Omental fat pad (tissue), 3 donors: ENCODE measurements at regions not wholly inside any gene's neighbourhood (a gene's known extent, or its start where the extent isn't known, plus 50 kb on each side); places are given as distances from the start of the nearest gene placed in this dataset.

Experiments used
- ATAC-seq: fragments of 150-250 bp; one replicate; pipeline ENCODE4 v1.9.1; 2016; ENCODE audit warnings: mild to moderate bottlenecking, moderate library complexity; ENCODE audit not compliant: low FRiP score
- DNase-seq: peaks from one replicate; pipeline ENCODE4 v3.0.0-alpha.2; 2019; ENCODE audit warnings: low spot score
- CTCF ChIP-seq, 3 donors: fragments of 450-650 bp; IDR thresholded peaks; one replicate each; pipeline ENCODE4 v1.5.1; 2016 to 2017; ENCODE audit warnings: antibody characterized with exemption in 3 of 3, mild to moderate bottlenecking in 3 of 3, moderate library complexity in 2 of 3

DNA sequence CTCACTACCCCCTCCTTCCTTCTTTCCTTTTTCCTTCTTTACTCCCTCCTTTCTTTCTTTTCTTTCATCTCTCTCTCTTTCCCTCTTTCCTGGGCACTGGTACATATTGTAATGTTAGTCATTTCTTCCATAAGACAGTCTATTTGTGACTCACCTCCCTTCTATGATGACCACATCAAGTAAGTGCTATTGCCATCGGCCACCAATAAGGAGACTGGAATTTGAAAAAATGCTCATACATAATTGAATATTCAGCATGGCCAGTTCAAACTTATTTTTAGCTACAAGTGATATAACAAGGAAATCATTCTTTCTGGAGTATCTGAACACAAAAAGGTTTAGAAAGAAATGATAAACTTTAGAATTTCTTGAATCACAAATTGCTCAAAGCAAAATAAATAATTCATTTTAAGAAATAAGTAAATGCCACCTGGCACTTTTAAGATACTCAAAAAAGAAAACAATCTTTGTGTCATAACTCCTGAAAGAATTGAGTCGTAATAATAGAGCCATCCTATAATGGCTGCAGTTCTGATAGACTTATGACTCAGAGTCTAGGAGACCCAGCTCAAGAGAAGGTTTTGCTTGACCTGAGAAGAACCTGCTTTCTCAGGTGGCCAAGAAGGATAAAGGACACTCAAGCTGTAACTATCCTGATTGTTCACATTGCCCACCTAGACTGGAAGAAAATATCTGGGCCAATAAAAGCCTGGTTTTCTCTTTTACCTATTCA is 51.6 kb upstream of the CCBE1 start:
- TF ChIP-seq CTCF (IDR thresholded peaks at IDR 0.05), result no peak
- DNase-seq (no peak), ATAC-seq (no peak)
